Stimulated activated effector memory CD8-positive, alpha-beta T cell treated with anti-CD3 and anti-CD28 coated beads, Interleukin-12 subunit alpha, Interleukin-12 subunit beta, amount 100 ng/mL, for 72 hours (primary cell): ENCODE measurements at regions not wholly inside any gene's neighbourhood (a gene's known extent, or its start where the extent isn't known, plus 50 kb on each side); places are given as distances from the start of the nearest gene placed in this dataset.

Experiments
- ATAC-seq: fragments of 150-1000 bp; cut with Tn5 transposase; 2 replicates; pipeline ENCODE4 v1.10.0; 2021
- DNase-seq, 2 donors: peaks; one replicate each; pipeline ENCODE4 v3.0.0; 2021 to 2022; ENCODE audit warnings: low spot score in 2 of 2
- H3K27ac Mint-ChIP-seq: one replicate; pipeline ENCODE4 v1.8.0; 2022; ENCODE audit warnings: mild to moderate bottlenecking, mixed read lengths
- H3K36me3 Mint-ChIP-seq: one replicate; pipeline ENCODE4 v1.8.0; 2022; ENCODE audit warnings: mild to moderate bottlenecking, mixed read lengths
- H3K4me1 Mint-ChIP-seq: one replicate; pipeline ENCODE4 v1.8.0; 2022; ENCODE audit warnings: mixed read lengths
- H3K4me3 Mint-ChIP-seq: one replicate; pipeline ENCODE4 v1.8.0; 2022; ENCODE audit warnings: mild to moderate bottlenecking, mixed read lengths
- H3K9me3 Mint-ChIP-seq: one replicate; pipeline ENCODE4 v1.8.0; 2022; ENCODE audit warnings: mixed read lengths

GRCh38 chr4:101693842-101694398 lies 96.6 kb upstream of the BANK1 start:
- no peaks in the 10 kb centered on the region for H3K36me3 Mint-ChIP-seq
- H3K4me3 Mint-ChIP-seq, result no peak overlapping the region
- ATAC-seq (no peak), DNase-seq (no peak)
- H3K27ac Mint-ChIP-seq, result no peak overlapping the region
- H3K4me1 Mint-ChIP-seq, result no peaks in the 10 kb centered on the region
- no peaks in the 10 kb centered on the region for H3K9me3 Mint-ChIP-seq

- H3K4me3 Mint-ChIP-seq, result no peak overlapping the region
- H3K27ac Mint-ChIP-seq, result no peak overlapping the region
- H3K9me3 Mint-ChIP-seq, result no peaks in the 10 kb centered on the region
- H3K4me1 Mint-ChIP-seq, result no peaks in the 10 kb centered on the region
- ATAC-seq (no peak), DNase-seq (no peak)
- no peaks in the 10 kb centered on the region for H3K36me3 Mint-ChIP-seq
Observed at GRCh38 chr4:101689220-101689619, 101.3 kb upstream of the BANK1 start.

GRCh38 chr4:101685126-101685525 lies 105.4 kb upstream of the BANK1 start:
- H3K9me3 Mint-ChIP-seq, result no peaks in the 10 kb centered on the region
- no peaks in the 10 kb centered on the region for H3K36me3 Mint-ChIP-seq
- H3K27ac Mint-ChIP-seq, result no peak overlapping the region
- H3K4me3 Mint-ChIP-seq, result no peak overlapping the region
- no peak for ATAC-seq
- no peak for DNase-seq
- no peaks in the 10 kb centered on the region for H3K4me1 Mint-ChIP-seq

- Mint-ChIP-seq H3K4me1 (no peaks in the 10 kb centered on the region), H3K27ac (no peak overlapping the region), H3K36me3 (no peaks in the 10 kb centered on the region), H3K4me3 (no peak overlapping the region), H3K9me3 (no peaks in the 10 kb centered on the region)
- DNase-seq (no peak), ATAC-seq (no peak)
Observed at GRCh38 chr4:101682946-101683345, 107.6 kb upstream of the BANK1 start.

- Mint-ChIP-seq H3K4me1 (no peaks in the 10 kb centered on the region), H3K36me3 (no peaks in the 10 kb centered on the region), H3K9me3 (no peaks in the 10 kb centered on the region), H3K4me3 (no peak overlapping the region), H3K27ac (no peak overlapping the region)
- no peak for ATAC-seq
- DNase-seq, result no peak
Observed at GRCh38 chr4:101678180-101678579, 112.3 kb upstream of the BANK1 start.

GRCh38 chr4:101670897-101671296 lies 119.6 kb upstream of the BANK1 start:
- H3K27ac Mint-ChIP-seq, result no peak overlapping the region
- DNase-seq (no peak), ATAC-seq (no peak)
- no peaks in the 10 kb centered on the region for H3K4me1 Mint-ChIP-seq
- H3K4me3 Mint-ChIP-seq, result no peak overlapping the region
- H3K9me3 Mint-ChIP-seq, result no peaks in the 10 kb centered on the region
- no peaks in the 10 kb centered on the region for H3K36me3 Mint-ChIP-seq

GRCh38 chr4:101670370-101670769 lies 120.2 kb upstream of the BANK1 start:
- DNase-seq, result no peak
- H3K9me3 Mint-ChIP-seq, result no peaks in the 10 kb centered on the region
- H3K4me1 Mint-ChIP-seq, result no peaks in the 10 kb centered on the region
- H3K4me3 Mint-ChIP-seq, result no peak overlapping the region
- no peaks in the 10 kb centered on the region for H3K36me3 Mint-ChIP-seq
- no peak overlapping the region for H3K27ac Mint-ChIP-seq
- ATAC-seq, result no peak

GRCh38 chr4:101669832-101670188 lies 120.7 kb upstream of the BANK1 start:
- Mint-ChIP-seq H3K4me3 (no peak overlapping the region), H3K4me1 (no peaks in the 10 kb centered on the region), H3K27ac (no peak overlapping the region), H3K9me3 (no peaks in the 10 kb centered on the region), H3K36me3 (no peaks in the 10 kb centered on the region)
- ATAC-seq (no peak), DNase-seq (no peak)

- no peak for DNase-seq
- no peaks in the 10 kb centered on the region for H3K36me3 Mint-ChIP-seq
- H3K27ac Mint-ChIP-seq, result no peak overlapping the region
- no peak overlapping the region for H3K4me3 Mint-ChIP-seq
- H3K4me1 Mint-ChIP-seq, result no peaks in the 10 kb centered on the region
- no peak for ATAC-seq
- H3K9me3 Mint-ChIP-seq, result no peaks in the 10 kb centered on the region
Observed at GRCh38 chr4:101669138-101669831, 121.2 kb upstream of the BANK1 start.

- no peaks in the 10 kb centered on the region for H3K4me1 Mint-ChIP-seq
- DNase-seq, result no peak
Observed at GRCh38 chr4:101667348-101667747, 123.2 kb upstream of the BANK1 start.

GRCh38 chr4:101660607-101661006 lies 129.9 kb upstream of the BANK1 start:
- H3K27ac Mint-ChIP-seq, result no peak overlapping the region
- no peaks in the 10 kb centered on the region for H3K4me1 Mint-ChIP-seq
- DNase-seq (no peak), ATAC-seq (no peak)
- no peaks in the 10 kb centered on the region for H3K36me3 Mint-ChIP-seq
- no peaks in the 10 kb centered on the region for H3K9me3 Mint-ChIP-seq
- H3K4me3 Mint-ChIP-seq, result no peak overlapping the region

More at GRCh38 chr4:101667348-101667747, 123.2 kb upstream of the BANK1 start:
- H3K9me3 Mint-ChIP-seq, result no peaks in the 10 kb centered on the region
- H3K4me3 Mint-ChIP-seq, result no peak overlapping the region
- H3K36me3 Mint-ChIP-seq, result no peaks in the 10 kb centered on the region
- ATAC-seq, result no peak
- H3K27ac Mint-ChIP-seq, result no peak overlapping the region

- no peak overlapping the region for H3K27ac Mint-ChIP-seq
- DNase-seq (no peak), ATAC-seq (no peak)
- no peaks in the 10 kb centered on the region for H3K9me3 Mint-ChIP-seq
- H3K36me3 Mint-ChIP-seq, result no peaks in the 10 kb centered on the region
- no peaks in the 10 kb centered on the region for H3K4me1 Mint-ChIP-seq
- H3K4me3 Mint-ChIP-seq, result no peak overlapping the region
Observed at GRCh38 chr4:101655857-101656256, 134.7 kb upstream of the BANK1 start.

GRCh38 chr4:101655005-101655404 lies 135.5 kb upstream of the BANK1 start:
- no peak for ATAC-seq
- no peaks in the 10 kb centered on the region for H3K4me1 Mint-ChIP-seq
- DNase-seq, result no peak
- H3K36me3 Mint-ChIP-seq, result no peaks in the 10 kb centered on the region
- H3K4me3 Mint-ChIP-seq, result no peak overlapping the region
- H3K9me3 Mint-ChIP-seq, result no peaks in the 10 kb centered on the region
- H3K27ac Mint-ChIP-seq, result no peak overlapping the region

- ATAC-seq, result no peak
- H3K4me3 Mint-ChIP-seq, result no peak overlapping the region
- peaks cover 7% of the 10 kb centered on the region for H3K4me1 Mint-ChIP-seq
- no peak for DNase-seq
- H3K9me3 Mint-ChIP-seq, result no peaks in the 10 kb centered on the region
- no peaks in the 10 kb centered on the region for H3K36me3 Mint-ChIP-seq
- H3K27ac Mint-ChIP-seq, result no peak overlapping the region
Observed at GRCh38 chr4:101651778-101652177, 138.8 kb upstream of the BANK1 start.

GRCh38 chr4:101649790-101650515 lies 140.6 kb upstream of the BANK1 start:
- H3K4me3 Mint-ChIP-seq, result no peak overlapping the region
- no peaks in the 10 kb centered on the region for H3K9me3 Mint-ChIP-seq
- peaks cover 8% of the 10 kb centered on the region for H3K4me1 Mint-ChIP-seq
- ATAC-seq, result no peak
- no peak for DNase-seq
- no peak overlapping the region for H3K27ac Mint-ChIP-seq
- no peaks in the 10 kb centered on the region for H3K36me3 Mint-ChIP-seq

- Mint-ChIP-seq H3K4me1 (peaks cover 8% of the 10 kb centered on the region), H3K9me3 (no peaks in the 10 kb centered on the region), H3K4me3 (no peak overlapping the region), H3K27ac (no peak overlapping the region), H3K36me3 (no peaks in the 10 kb centered on the region)
- DNase-seq (no peak), ATAC-seq (no peak)
Observed at GRCh38 chr4:101647710-101648034, 142.9 kb upstream of the BANK1 start.
